ENCODE measurements at regions not wholly inside any gene's neighbourhood (a gene's known extent, or its start where the extent isn't known, plus 50 kb on each side); places are given as distances from the start of the nearest gene placed in this dataset.

- TF ChIP-seq, protein P1, sequence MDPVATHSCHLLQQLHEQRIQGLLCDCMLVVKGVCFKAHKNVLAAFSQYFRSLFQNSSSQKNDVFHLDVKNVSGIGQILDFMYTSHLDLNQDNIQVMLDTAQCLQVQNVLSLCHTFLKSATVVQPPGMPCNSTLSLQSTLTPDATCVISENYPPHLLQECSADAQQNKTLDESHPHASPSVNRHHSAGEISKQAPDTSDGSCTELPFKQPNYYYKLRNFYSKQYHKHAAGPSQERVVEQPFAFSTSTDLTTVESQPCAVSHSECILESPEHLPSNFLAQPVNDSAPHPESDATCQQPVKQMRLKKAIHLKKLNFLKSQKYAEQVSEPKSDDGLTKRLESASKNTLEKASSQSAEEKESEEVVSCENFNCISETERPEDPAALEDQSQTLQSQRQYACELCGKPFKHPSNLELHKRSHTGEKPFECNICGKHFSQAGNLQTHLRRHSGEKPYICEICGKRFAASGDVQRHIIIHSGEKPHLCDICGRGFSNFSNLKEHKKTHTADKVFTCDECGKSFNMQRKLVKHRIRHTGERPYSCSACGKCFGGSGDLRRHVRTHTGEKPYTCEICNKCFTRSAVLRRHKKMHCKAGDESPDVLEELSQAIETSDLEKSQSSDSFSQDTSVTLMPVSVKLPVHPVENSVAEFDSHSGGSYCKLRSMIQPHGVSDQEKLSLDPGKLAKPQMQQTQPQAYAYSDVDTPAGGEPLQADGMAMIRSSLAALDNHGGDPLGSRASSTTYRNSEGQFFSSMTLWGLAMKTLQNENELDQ (CRISPR knock-in tag; IDR thresholded peaks at IDR 0.05; ENCODE audit: borderline replicate concordance): no peak
- TF ChIP-seq, protein P2, sequence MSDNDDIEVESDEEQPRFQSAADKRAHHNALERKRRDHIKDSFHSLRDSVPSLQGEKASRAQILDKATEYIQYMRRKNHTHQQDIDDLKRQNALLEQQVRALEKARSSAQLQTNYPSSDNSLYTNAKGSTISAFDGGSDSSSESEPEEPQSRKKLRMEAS (CRISPR knock-in tag; IDR thresholded peaks at IDR 0.05): no peak
- TF ChIP-seq ZNF696 (CRISPR knock-in tag; conservative IDR thresholded peaks at IDR 0.05) (no peak), ZNF165 (CRISPR knock-in tag; IDR thresholded peaks at IDR 0.05; ENCODE audit: borderline replicate concordance) (no peak), MECOM (CRISPR knock-in tag; IDR thresholded peaks at IDR 0.05) (no peak), PURB (CRISPR knock-in tag; IDR thresholded peaks at IDR 0.05; ENCODE audit: low read depth) (no peak), IRF1 (CRISPR knock-in tag; IDR thresholded peaks at IDR 0.05; ENCODE audit: borderline replicate concordance) (no peak), HOXB6 (CRISPR knock-in tag; IDR thresholded peaks at IDR 0.05; ENCODE audit: borderline replicate concordance) (no peak), ZSCAN32 (CRISPR knock-in tag; IDR thresholded peaks at IDR 0.05) (no peak), ZNF436 (CRISPR knock-in tag; IDR thresholded peaks at IDR 0.05) (no peak), EWSR1 (IDR thresholded peaks at IDR 0.05; ENCODE audit: borderline replicate concordance, low read depth, partially characterized antibody) (no peak), SIN3B (IDR thresholded peaks at IDR 0.05; ENCODE audit: low read depth) (no peak), ZNF507 (tag; conservative IDR thresholded peaks at IDR 0.05) (no peak), NFYB (IDR thresholded peaks at IDR 0.05; ENCODE audit: extremely low read depth, insufficient read length) (no peak), RAD21 (CRISPR knock-in tag; conservative IDR thresholded peaks at IDR 0.05 in 1 of 2, IDR thresholded peaks at IDR 0.05 in 1 of 2) (no peak), GTF2A2 (tag; IDR thresholded peaks at IDR 0.05) (no peak), JUNB (CRISPR knock-in tag; conservative IDR thresholded peaks at IDR 0.05) (no peak), EZH2 (IDR thresholded peaks at IDR 0.05; ENCODE audit: borderline replicate concordance, low read depth, low read length) (no peak), ARID1B (IDR thresholded peaks at IDR 0.05) (no peak), DDX20 (tag; IDR thresholded peaks at IDR 0.05; ENCODE audit: low read depth) (no peak)
- H4K20me1 ChIP-seq (replicated peaks; ENCODE audit: control insufficient read depth, insufficient read depth, low read length): no peaks in the 10 kb centered on the region
- ChIA-PET POLR2A (no interaction called here), CTCF (ENCODE audit: low intra/inter-chr PET ratio) (no interaction called here)
- no peaks in the 10 kb centered on the region for H3K27me3 ChIP-seq (ENCODE audit: control insufficient read depth in 2 of 2, insufficient read depth in 2 of 2, low read length in 2 of 2)
- DNase-seq (ENCODE audit: extremely low read depth in 1 of 4, low spot score in 3 of 4) (no peak), FAIRE-seq (no peak), ATAC-seq (no peak)
- no peak overlapping the region for H3K4me3 ChIP-seq
- H3K4me2 ChIP-seq (ENCODE audit: insufficient read depth, low read length): no peak overlapping the region
- H3K4me1 ChIP-seq (replicated peaks in 1 of 2; ENCODE audit: control insufficient read depth in 2 of 2, insufficient read depth in 2 of 2, low read length in 2 of 2): no peaks in the 10 kb centered on the region
- no peak overlapping the region for H3K9ac ChIP-seq (ENCODE audit: insufficient read depth in 1 of 2, low read depth in 2 of 2, low read length in 2 of 2)
- H3K27ac ChIP-seq (ENCODE audit: extremely low read depth, low read depth, low read length): no peak overlapping the region
- H3K9me3 ChIP-seq (replicated peaks; ENCODE audit: control insufficient read depth, insufficient read depth, low read depth, low read length): no peaks in the 10 kb centered on the region
- H3K79me2 ChIP-seq (ENCODE audit: control insufficient read depth, insufficient read depth, low read length): no peaks in the 10 kb centered on the region
- in situ Hi-C loops (cut with MboI) (no loop called here), intact Hi-C loops (cut with micrococcal nuclease) (no loop called here)
- H3K9me1 ChIP-seq (ENCODE audit: control insufficient read depth, insufficient read depth, low read length): no peaks in the 10 kb centered on the region
- BruUV-seq (replicated peaks): no TSS peak
- no peak overlapping the region for H2AFZ ChIP-seq (ENCODE audit: low read depth, low read length)
- no peaks in the 10 kb centered on the region for H3K36me3 ChIP-seq (ENCODE audit: control insufficient read depth, insufficient read depth, low read length)
Observed at GRCh38 chr1:239437822-239438221, 51.5 kb downstream of the CHRM3 start.

Measured in K562 (cell line).